ENCODE measurements at regions not wholly inside any gene's neighbourhood (a gene's known extent, or its start where the extent isn't known, plus 50 kb on each side); places are given as distances from the start of the nearest gene placed in this dataset.

DNA sequence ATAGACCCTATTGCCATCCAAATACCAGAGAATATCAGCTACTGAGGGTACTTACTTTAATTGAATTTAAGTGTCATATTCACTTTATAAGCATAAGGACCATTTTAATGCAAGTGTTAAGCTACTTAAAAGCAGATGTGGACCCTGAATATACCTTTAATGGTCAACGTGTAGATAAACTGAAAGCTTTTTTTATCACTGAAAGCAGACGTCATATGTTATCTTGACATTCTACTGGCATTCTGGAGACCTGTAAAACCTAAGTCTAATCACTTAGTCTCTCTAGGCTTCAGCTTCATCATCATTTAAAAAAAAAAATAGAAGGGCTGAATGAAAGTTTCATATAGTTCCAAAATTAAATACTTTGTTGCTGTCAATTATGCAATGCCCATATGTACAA lies 116.5 kb downstream of the ELAPOR2 start:
- DNase-seq: no peak

DNA sequence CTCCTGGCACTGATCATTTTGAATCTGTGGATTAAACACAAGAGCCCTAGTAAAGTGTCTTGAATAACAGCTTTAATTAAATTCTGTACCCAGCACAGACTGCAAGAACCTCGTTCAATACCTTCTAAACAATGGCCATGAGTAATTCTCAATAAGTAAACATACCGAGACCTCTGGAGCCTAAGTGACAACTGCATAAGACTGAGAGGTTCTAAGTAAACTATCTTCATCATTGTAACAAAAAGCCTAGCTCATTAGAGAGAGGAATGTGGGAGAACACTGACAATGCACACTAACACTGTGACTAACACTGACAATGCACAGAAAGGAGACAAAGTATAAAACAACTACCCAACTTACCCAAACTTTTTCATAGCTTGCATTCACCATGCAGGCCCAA lies 117.4 kb downstream of the ELAPOR2 start:
- DNase-seq: no peak

DNA sequence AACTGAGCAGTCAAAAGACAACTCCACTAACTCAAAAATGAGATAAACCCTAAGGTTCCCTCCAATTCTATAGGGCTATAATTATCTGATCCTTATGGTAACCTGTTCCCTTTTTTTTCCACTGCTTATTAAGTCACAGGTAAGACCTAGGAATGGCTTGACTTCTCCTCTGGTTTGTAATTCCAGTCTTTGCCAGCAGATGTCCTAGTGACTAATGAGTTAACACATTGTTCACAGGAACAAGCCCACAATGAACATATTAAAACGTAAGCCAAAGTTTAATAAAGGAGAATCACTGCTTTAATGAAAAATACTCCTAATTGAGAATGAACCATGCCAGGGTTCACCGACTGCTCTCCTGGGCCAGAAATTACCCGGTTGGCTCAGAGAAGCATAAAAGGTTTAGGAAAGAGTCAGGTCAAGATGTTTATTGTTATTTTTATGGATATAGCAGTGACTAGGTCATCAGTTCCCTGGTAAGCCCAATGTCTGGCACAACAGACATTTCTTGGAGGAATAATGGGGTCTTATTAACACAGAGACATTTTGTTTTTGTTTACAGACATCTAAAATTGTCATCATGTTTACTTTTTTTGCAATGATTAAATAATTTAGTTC lies 120.1 kb downstream of the ELAPOR2 start:
- peak; percentile 13 to 36 for DNase-seq

DNA sequence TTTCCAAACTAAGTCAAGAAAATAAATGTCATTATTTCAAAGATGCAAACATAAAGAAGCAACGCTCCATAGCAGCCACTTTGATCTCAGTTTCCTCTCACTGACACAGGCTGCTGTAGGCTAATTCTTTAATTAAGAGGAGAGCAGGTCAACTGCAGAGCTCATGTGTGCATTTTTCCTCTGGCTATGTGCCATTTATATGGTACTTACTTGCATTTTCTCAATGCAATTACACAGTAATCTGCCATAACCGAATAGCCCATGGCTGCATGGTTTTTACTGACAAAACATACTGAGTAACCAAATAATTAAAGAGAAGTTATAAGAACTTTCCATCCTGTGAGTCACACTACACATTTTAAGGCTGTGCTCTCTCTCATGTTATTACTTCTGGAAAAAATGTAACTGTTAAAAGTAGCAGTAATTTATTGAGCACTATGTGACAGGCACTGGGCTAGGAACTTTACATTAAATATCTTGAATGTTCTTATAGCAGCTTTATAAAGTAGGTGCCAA lies 122.0 kb downstream of the ELAPOR2 start:
- DNase-seq: no peak

DNA sequence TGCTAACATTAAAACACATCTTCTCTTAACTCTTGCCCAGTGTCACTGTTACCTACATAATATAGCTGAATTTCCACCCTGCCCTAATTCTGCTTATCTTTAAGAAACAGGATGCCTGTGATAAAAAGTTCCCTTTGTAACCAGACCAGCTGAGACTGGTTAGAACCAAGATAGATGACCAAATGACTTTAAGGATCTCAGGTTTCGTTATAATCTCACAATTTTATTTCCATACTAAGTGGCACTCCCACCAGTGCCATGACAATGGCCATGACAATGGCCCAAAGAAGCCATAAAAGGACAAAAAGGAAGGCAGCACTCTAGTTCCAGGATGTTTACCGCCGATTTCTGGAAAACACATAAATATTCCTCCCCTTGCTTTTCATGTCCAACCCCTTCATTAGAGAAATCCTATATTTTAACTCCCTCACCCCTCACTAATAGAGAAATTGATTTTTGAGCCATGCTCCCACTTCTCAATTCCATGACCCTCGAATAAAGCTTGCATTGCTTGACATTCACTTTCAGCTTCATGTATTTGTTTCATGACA lies 126.1 kb downstream of the ELAPOR2 start:
- no peak for DNase-seq

DNA sequence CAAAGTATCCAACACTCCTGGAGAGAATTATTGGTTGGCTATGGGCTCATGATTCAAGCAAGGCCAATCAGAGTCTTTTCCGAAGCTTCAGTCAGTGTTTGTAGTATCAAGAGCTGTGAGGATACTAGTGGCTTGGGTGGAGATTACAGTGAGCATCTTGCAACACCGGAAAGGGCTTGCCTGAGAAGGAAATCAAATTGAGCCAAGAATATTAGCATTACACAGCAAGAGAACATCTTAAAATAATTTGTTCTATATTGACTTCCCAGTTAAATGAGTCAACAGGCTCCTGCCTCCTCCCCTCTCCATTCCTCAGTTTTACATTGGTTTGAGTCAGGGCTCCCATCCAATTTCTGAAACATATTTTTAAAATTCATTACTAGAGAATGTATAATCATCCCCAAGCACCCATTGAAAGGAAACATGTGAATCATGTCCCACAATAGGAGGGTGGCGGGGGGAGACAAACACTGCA lies 127.4 kb downstream of the ELAPOR2 start:
- DNase-seq: no peak

DNA sequence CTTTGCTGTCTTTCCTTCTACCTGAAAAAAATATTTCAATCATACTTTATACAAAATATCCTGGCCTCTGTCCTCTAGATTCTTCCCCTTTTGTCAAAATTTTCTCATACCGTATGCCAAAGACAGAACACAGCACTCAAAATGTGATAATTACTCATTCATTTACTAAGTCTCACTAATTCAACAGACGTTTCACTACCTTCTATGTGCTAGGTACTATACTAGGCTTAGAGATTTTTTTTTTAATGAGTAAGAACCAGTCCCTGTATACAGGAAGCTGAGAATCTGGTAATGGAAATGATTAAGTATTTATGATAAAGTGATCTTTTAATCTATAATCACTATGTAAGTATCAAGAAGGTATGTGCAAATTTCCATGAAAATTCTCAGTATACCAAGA lies 128.0 kb downstream of the ELAPOR2 start:
- DNase-seq: no peak

DNA sequence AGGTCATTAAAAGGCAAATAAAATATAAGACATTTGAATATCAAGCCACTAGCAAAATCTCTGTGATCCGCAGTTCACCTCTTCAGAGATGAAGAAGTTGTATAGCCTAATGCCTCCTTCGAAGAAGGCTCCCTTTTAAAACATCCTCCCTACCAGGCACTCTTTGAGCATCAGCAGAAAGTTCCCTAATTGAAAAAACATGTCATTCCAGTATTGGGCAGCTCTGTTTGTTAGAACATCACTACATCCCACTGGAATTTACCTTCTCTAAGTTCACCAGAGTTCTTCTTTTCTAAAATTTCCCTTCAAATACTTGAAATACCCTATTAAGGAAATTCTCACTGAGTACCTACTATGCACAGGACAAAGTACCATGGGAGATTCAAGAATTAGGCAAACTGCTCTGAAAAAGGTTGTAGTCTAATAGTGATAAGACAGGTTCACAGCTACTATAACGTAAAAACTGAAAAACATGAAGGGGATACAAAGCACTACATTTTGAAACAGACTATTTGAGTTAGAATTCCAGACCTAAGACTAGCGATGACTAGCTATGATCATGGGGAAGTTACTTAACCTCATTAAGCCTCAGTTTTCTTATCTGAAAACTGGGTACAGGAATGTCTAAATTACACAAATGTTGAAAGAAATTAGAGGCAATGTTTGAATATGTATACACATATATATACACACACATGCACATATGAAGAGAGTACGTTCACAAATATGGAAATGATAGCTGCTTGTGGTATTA lies 128.7 kb downstream of the ELAPOR2 start:
- DNase-seq: no peak

DNA sequence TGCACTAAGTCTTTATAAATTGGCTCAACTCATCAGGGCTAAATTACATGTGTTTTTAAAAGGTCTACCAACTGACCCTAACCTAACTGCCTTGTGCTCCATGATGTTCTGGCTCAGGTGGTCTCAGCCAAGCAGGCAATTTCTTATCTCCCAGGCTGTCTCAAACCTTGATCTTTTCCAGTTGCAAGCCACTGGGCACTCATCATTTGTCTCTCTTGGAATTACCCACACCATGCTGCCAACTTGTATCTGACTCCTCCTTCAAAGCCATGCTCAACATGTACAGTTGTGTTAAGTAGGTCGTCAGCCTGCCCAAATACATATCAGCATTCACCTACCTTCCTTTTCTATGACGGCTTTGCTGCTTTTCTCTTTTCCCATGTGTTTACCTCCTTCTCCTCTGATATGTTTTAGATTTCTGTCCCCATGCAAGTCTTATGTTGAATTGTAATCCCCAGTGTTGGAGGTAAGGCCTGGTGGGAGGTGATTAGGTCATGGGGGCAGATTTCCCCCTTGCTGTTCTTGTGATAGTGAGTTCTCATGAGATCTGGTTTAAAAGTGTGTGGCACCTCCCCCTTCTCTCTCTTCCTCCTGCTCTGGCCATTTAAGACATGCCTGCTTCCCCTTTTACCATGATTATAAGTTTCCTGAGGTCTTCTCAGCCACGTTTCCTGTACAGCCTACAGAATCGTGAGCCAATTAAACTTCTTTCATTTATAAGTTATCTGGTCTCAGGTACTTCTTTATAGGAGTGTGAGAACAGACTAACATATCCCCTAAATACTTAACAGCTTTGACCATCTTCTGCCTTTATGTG lies 130.0 kb downstream of the ELAPOR2 start:
- DNase-seq: no peak

DNA sequence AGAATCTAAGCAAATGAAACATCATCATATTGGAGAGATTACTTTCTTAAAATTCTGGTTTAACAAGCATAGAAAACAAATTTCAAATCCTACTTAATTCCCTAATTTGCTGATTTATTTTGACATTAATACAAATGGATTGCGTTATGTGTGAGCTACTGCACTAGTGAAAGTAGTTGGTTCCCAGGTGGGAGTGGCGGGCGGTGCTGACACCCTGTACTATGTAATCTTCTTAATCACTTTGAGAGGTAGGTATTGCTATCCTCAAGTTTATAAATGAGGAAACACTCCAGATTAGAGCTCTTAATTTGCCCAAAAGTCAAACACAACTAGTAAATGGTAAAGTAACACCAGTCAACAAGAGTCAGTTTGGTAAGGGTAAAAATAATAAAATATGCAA lies 131.1 kb downstream of the ELAPOR2 start:
- DNase-seq: no peak

DNA sequence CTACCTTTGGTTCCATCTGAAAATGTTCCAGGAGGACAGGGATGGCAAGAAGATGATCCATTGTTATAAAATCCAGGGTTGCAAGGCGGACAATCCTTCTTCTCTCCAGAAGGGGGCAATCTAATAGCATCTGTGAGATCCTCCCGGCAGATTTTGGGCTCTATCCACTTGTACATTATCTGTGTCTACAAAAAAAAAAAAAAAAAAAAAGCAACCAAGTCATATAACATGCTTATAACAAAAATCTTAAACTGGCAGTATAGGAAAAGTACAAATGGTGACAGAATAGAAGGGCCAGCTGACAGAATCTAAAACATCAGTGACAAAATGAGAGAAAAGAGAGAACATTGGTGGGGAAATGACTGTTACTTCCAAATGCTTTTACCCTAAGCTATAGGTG lies 132.7 kb downstream of the ELAPOR2 start:
- DNase-seq: no peak

DNA sequence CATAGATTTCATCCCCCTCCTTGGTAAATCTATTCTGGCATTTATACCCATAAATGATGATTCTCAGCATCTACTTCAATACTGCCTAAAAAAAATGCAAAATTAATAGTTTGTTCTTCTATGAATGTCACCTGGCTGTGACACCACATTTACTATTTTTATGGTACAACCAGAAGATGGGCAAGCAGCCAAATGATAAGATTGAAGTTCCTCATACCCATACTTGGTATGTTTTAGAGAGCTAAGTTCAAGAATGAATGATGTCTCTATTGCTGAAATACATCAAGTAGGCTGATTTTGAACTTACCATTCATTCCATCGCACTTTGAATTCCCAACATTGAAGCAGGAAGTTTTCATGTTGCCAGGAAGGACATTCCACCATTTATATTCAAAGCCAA lies 134.2 kb downstream of the ELAPOR2 start:
- DNase-seq: no peak

DNA sequence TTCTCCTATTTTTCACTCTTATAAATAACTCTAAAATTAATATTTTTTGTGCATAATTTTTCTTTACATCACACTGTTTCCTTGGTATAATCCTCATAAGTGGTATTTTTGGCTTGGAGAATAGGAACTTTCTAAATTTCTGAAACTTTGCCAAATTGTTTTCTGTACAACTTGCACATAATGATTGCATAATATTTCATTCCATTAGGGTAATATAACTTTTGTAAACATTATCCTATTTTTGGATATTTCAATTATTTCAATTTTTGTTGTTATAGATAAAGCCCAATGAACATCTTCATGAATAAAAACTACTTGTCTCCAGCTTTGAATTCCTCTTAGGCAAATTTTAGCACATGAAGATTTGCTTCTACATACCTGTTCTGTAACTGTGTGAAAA lies 135.9 kb downstream of the ELAPOR2 start:
- no peak for DNase-seq

DNA sequence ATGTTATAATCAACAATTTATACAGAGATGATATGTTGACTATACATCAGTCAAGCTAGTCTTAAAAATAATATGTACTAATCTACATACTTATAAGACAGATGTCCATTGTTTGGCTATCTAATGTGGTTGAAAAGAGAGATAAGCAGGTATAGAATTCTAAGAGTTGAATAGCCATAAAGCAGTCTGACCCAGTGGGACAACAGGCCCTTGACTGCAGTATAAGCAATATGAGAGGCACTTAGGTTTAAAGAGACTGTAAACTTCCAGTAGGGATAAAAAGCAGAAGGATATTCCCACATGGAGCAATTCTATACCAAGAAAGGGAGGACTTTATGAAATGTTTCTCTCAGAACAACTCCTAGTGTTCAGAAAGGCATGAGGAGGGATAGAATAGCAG lies 139.3 kb downstream of the ELAPOR2 start:
- peak; percentile 14 to 52 for DNase-seq

DNA sequence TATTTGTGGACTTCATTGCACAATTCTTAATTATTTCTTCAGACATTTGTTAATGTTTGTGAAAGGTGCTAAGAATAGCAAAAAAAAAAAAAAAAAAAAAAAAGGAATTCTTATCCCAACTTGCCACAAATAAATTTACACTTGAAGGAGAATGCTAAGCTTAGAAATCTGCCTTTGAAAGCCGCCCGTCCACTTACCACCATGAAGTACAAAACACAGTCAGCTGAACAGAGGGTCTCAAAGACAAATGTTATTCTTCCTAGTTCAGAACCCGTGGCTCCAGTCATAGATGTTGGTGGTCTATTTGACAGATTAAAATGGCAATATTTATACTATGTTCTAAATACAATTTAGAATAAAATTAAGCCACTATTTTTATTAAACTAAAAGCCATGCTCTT lies 141.2 kb downstream of the ELAPOR2 start:
- DNase-seq: no peak

DNA sequence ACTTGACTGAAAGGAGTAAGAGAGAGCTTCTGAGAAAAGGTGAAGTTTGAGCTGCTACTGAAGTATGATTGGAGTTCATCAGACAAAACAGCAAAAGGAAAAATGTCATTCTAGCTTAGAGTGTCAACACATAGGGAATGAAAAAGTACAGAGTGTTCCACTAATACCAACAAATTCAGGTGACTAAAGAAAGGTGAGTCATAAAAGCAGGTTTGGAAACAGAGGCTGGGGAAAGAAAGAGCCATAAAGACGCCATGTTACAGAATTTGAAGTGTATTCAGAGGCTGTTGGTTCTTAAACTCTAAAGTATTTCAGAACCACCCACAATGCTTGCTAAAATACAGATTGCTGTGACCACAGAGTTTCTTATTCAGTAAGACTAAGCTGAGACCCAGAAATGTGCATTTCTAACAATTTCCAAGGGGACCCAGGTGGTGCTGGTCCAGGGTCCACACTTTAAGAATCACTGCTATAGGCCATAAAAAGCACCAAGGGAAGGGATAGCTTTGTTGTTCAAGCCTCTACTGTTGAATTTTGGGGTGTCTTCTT lies 143.1 kb downstream of the ELAPOR2 start:
- DNase-seq: no peak

DNA sequence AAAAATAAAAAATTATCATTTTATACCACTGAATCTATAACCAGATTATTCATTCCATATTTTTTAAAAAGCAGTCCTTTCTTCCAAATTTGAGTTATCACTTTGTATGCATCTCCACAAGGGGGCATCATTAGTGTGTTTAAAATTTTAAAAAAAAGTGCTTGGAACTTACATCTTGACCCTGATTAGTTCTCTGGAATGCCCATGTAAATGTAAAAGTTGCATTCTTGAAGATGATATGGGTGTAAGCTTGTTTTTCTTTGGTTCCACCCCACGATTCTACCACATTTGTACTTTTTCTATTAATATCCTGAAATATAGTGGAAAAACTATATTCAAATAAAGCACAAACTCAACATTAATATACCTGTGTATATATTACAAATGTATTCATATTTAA lies 144.9 kb downstream of the ELAPOR2 start:
- no peak for DNase-seq

All from NCI-H187 (cell line).